Fibroblast of lung (primary cell): ENCODE measurements at regions not wholly inside any gene's neighbourhood (a gene's known extent, or its start where the extent isn't known, plus 50 kb on each side); places are given as distances from the start of the nearest gene placed in this dataset.
"Not testable (repeated sequence)": the region's sequence is repeated elsewhere in the genome, so short reads cannot be mapped to it uniquely, and the experiment has no call there.

Experiments used
- DNase-seq, 2 donors: peaks; one replicate each; pipeline versions ENCODE4 v3.0.0 to v3.0.0-alpha.2; 2010; ENCODE audit warnings: low read depth in 2 of 2
- H2AFZ ChIP-seq: 2 replicates; pipeline ENCODE4 v1.5.1; 2012; ENCODE audit warnings: low read length, control low read depth, inconsistent platforms
- H3K27ac ChIP-seq: 2 replicates; pipeline ENCODE4 v1.5.1; 2011; ENCODE audit warnings: low read length, control low read depth; ENCODE audit not compliant: insufficient read depth
- H3K27me3 ChIP-seq: 2 replicates; pipeline ENCODE4 v1.5.1; 2011; ENCODE audit warnings: mild to moderate bottlenecking, low read length; ENCODE audit not compliant: control insufficient read depth, insufficient read depth
- H3K36me3 ChIP-seq: 2 replicates; pipeline ENCODE4 v1.5.1; 2011; ENCODE audit warnings: low read length; ENCODE audit not compliant: control insufficient read depth, insufficient read depth
- H3K4me1 ChIP-seq: 2 replicates; pipeline ENCODE4 v1.5.1; 2011; ENCODE audit warnings: low read length; ENCODE audit not compliant: control insufficient read depth, insufficient read depth; ENCODE audit errors: extremely low read depth
- H3K4me2 ChIP-seq: 2 replicates; pipeline ENCODE4 v1.5.1; 2011; ENCODE audit warnings: low read length, control low read depth; ENCODE audit not compliant: insufficient read depth; ENCODE audit errors: extremely low read depth
- H3K4me3 ChIP-seq, 4 experiments: fragments of 200-600 bp in 1 of 4; sonication (generic) in 1 of 4; replicated peaks in 1 of 4; 2 replicates each; pipeline ENCODE4 v1.5.1; 2011 to 2016; ENCODE audit warnings: low read length in 4 of 4, low read depth in 3 of 4, mild to moderate bottlenecking in 3 of 4, control low read depth in 2 of 4, inconsistent platforms in 1 of 4, mixed read lengths in 1 of 4; ENCODE audit not compliant: insufficient read depth in 1 of 4; ENCODE audit errors: control extremely low read depth in 1 of 4
- H3K79me2 ChIP-seq: 2 replicates; pipeline ENCODE4 v1.5.1; 2012; ENCODE audit warnings: mild to moderate bottlenecking, low read length, inconsistent platforms; ENCODE audit not compliant: control insufficient read depth, insufficient read depth
- H3K9ac ChIP-seq: 2 replicates; pipeline ENCODE4 v1.5.1; 2011; ENCODE audit warnings: mild to moderate bottlenecking, low read length, control low read depth; ENCODE audit not compliant: insufficient read depth
- H3K9me3 ChIP-seq: 2 replicates; pipeline ENCODE4 v1.5.1; 2012; ENCODE audit warnings: low read depth, low read length; ENCODE audit not compliant: control insufficient read depth, insufficient read depth
- H4K20me1 ChIP-seq: 2 replicates; pipeline ENCODE4 v1.5.1; 2011; ENCODE audit warnings: low read length; ENCODE audit not compliant: control insufficient read depth, insufficient read depth; ENCODE audit errors: extremely low read depth
- CTCF ChIP-seq, 2 donors: IDR thresholded peaks in 1 of 2; conservative IDR thresholded peaks in 1 of 2; 1 replicate in 1 of 2; 2 replicates in 1 of 2; pipeline ENCODE4 v1.5.1; 2011 to 2012; ENCODE audit warnings: low read length in 2 of 2, control low read depth in 1 of 2, inconsistent platforms in 1 of 2, low read depth in 1 of 2, mild to moderate bottlenecking in 1 of 2
- EZH2 ChIP-seq: IDR thresholded peaks from 2 replicates; pipeline ENCODE4 v1.5.1; 2012; ENCODE audit warnings: low read length, control low read depth, mild to moderate bottlenecking; ENCODE audit errors: missing control alignments

DNA sequence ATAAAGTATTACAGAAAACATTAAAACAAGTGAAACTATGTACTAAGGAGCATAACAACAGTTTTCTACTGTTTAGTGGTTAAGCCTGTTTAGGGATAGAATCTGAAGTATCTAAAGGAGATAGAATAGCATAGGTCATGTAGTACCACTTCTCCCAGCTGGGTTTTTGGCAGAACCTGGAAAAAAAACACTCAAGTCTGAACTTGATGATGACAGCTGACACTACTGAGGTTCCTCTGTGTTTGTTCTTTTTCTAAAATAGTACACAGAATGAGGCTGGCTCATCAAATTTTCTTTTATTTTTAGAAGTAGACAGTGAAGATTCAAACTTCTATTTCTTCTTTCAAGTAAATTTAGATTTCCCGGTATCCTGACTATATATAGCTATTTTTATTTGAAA is 203.8 kb upstream of the ACO1 start:
- no peak overlapping the region for H3K4me2 ChIP-seq
- no peak for DNase-seq
- TF ChIP-seq EZH2 (no peak), CTCF (conservative IDR thresholded peaks at IDR 0.05 in 1 of 2, IDR thresholded peaks at IDR 0.05 in 1 of 2; ENCODE audit: low read depth in 1 of 2, low read length in 2 of 2) (no peak)

GRCh38 chr9:32200241-32200640 is 184.2 kb upstream of the ACO1 start:
- no peak for TF ChIP-seq CTCF (conservative IDR thresholded peaks at IDR 0.05 in 1 of 2, IDR thresholded peaks at IDR 0.05 in 1 of 2; ENCODE audit: low read depth in 1 of 2, low read length in 2 of 2)
- no peak for TF ChIP-seq EZH2
- H3K9me3 ChIP-seq, result no peaks in the 10 kb centered on the region
- no peak overlapping the region for H3K4me2 ChIP-seq
- no peak for DNase-seq
- no peaks in the 10 kb centered on the region for H4K20me1 ChIP-seq
- no peaks in the 10 kb centered on the region for H3K79me2 ChIP-seq
- H3K27me3 ChIP-seq, result no peaks in the 10 kb centered on the region
- no peak overlapping the region for H2AFZ ChIP-seq
- H3K27ac ChIP-seq, result no peak overlapping the region
- no peaks in the 10 kb centered on the region for H3K4me1 ChIP-seq
- H3K9ac ChIP-seq, result no peak overlapping the region
- no peak overlapping the region for H3K4me3 ChIP-seq
- no peaks in the 10 kb centered on the region for H3K36me3 ChIP-seq

More for the DNA sequence above, 203.8 kb upstream of the ACO1 start:
- Histone ChIP-seq H3K27ac (no peak overlapping the region), H3K27me3 (no peaks in the 10 kb centered on the region), H3K36me3 (no peaks in the 10 kb centered on the region), H4K20me1 (no peaks in the 10 kb centered on the region), H3K4me1 (no peaks in the 10 kb centered on the region), H3K79me2 (no peaks in the 10 kb centered on the region), H3K9me3 (no peaks in the 10 kb centered on the region), H3K4me3 (no peak overlapping the region), H2AFZ (no peak overlapping the region), H3K9ac (no peak overlapping the region)

DNA sequence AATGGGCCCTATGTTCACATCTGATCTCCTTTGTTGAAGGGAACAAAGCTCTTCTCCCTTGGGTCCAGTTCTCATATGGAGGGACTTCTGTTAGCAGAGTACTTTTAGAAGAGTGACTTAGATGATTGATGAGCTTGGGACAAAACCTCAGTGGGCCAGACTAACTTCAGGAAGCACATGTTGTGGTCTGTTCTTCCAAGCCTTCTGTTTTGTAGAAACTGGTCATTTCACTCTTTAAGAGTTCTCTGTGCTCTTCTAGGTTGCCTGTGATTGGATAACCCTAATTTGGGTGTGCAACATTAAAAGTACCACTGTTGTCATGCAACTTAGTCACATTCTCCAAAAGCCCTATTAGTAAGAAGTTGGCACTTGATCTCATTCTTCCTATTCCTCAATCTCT is 183.5 kb upstream of the ACO1 start:
- DNase-seq, result no peak
- H3K79me2 ChIP-seq, result no peaks in the 10 kb centered on the region
- H3K36me3 ChIP-seq, result no peaks in the 10 kb centered on the region
- H3K4me3 ChIP-seq, result no peak overlapping the region
- no peak overlapping the region for H3K9ac ChIP-seq
- H3K4me2 ChIP-seq, result no peak overlapping the region
- no peak overlapping the region for H3K27ac ChIP-seq
- TF ChIP-seq CTCF (conservative IDR thresholded peaks at IDR 0.05 in 1 of 2, IDR thresholded peaks at IDR 0.05 in 1 of 2; ENCODE audit: low read depth in 1 of 2, low read length in 2 of 2) (no peak), EZH2 (no peak)
- H3K27me3 ChIP-seq, result no peaks in the 10 kb centered on the region
- H2AFZ ChIP-seq, result no peak overlapping the region
- H3K9me3 ChIP-seq, result no peaks in the 10 kb centered on the region
- H4K20me1 ChIP-seq, result no peaks in the 10 kb centered on the region
- H3K4me1 ChIP-seq, result no peaks in the 10 kb centered on the region

GRCh38 chr9:32209164-32209563 is 175.3 kb upstream of the ACO1 start:
- not testable (repeated sequence) for H3K27ac ChIP-seq, H3K79me2 ChIP-seq, DNase-seq, H3K9ac ChIP-seq, H4K20me1 ChIP-seq, H3K4me3 ChIP-seq, H3K4me1 ChIP-seq, H3K4me2 ChIP-seq, H3K36me3 ChIP-seq, H2AFZ ChIP-seq, H3K9me3 ChIP-seq, H3K27me3 ChIP-seq
